Caco-2 (cell line): ENCODE measurements at regions not wholly inside any gene's neighbourhood (a gene's known extent, or its start where the extent isn't known, plus 50 kb on each side); places are given as distances from the start of the nearest gene placed in this dataset.

ENCODE experiments used
- BruUV-seq: library from RNA; stranded (reverse); fragments of 400-500 nt; replicated peaks from 2 replicates; lab custom pipeline; 2021; lab: Mats Ljungman, UMichigan
- CTCF ChIA-PET: fragments of 300-600 bp; sonication (Branson Sonifier 250); formaldehyde crosslinking; loops from one replicate; lab custom pipeline; 2022; ENCODE audit warnings: antibody characterized with exemption; lab: Charles Lee
- POLR2A ChIA-PET: fragments of 300-600 bp; sonication (Branson Sonifier 250); formaldehyde crosslinking; loops from one replicate; lab custom pipeline; 2022; ENCODE audit warnings: antibody characterized with exemption; lab: Charles Lee
- DNase-seq, 2 experiments: peaks; one replicate each; pipeline versions ENCODE4 v3.0.0 to v3.0.0-alpha.2; 2020 to 2022
- H3K27me3 ChIP-seq: replicated peaks from 2 replicates; pipeline ENCODE4 v1.6.0; 2011; ENCODE audit warnings: low read length; ENCODE audit not compliant: control insufficient read depth, insufficient read depth
- H3K36me3 ChIP-seq: 2 replicates; pipeline ENCODE4 v1.5.1; 2011; ENCODE audit warnings: low read length; ENCODE audit not compliant: control insufficient read depth, insufficient read depth
- H3K4me1 ChIP-seq: fragments of 250-450 bp; sonication (Bioruptor Pico); 2 replicates; pipeline ENCODE4 v1.5.1; 2020; ENCODE audit warnings: mild to moderate bottlenecking
- H3K4me3 ChIP-seq: 2 replicates; pipeline ENCODE4 v1.5.1; 2011; ENCODE audit warnings: low read depth, mild to moderate bottlenecking, control low read depth, low read length
- H3K9me3 ChIP-seq: fragments of 250-450 bp; sonication (Bioruptor Pico); 2 replicates; pipeline ENCODE4 v1.5.1; 2020; ENCODE audit warnings: mild to moderate bottlenecking, moderate library complexity
- H3K27ac Mint-ChIP-seq: one replicate; pipeline ENCODE4 v1.8.0; 2022; ENCODE audit warnings: mixed read lengths; ENCODE audit not compliant: unreplicated experiment
- H3K27me3 Mint-ChIP-seq: one replicate; pipeline ENCODE4 v1.8.0; 2022; ENCODE audit warnings: mixed read lengths; ENCODE audit not compliant: insufficient read depth, unreplicated experiment
- H3K36me3 Mint-ChIP-seq: one replicate; pipeline ENCODE4 v1.8.0; 2022; ENCODE audit warnings: mild to moderate bottlenecking, mixed read lengths; ENCODE audit not compliant: insufficient read depth, unreplicated experiment
- H3K4me1 Mint-ChIP-seq: one replicate; pipeline ENCODE4 v1.8.0; 2022; ENCODE audit warnings: low read depth, mixed read lengths; ENCODE audit not compliant: unreplicated experiment
- H3K4me3 Mint-ChIP-seq: one replicate; pipeline ENCODE4 v1.8.0; 2022; ENCODE audit warnings: mild to moderate bottlenecking, moderate library complexity, mixed read lengths; ENCODE audit not compliant: unreplicated experiment
- H3K9me3 Mint-ChIP-seq: one replicate; pipeline ENCODE4 v1.8.0; 2022; ENCODE audit warnings: mixed read lengths; ENCODE audit not compliant: unreplicated experiment
- intact Hi-C: fragments of 100-400 bp; cut with micrococcal nuclease; formaldehyde crosslinking; loops from one replicate; pipeline ENCODE4 v1.10.0; 2022; ENCODE audit not compliant: unreplicated experiment
- TF ChIP-seq, protein P1 (sequence below), 2 experiments: fragments of 200-600 bp in 1 of 2; IDR thresholded peaks; 1 replicate in 1 of 2; 2 replicates in 1 of 2; pipeline versions ENCODE4 v1.5.1 to v1.8.0; 2011 to 2022; ENCODE audit warnings: antibody characterized with exemption in 1 of 2, control low read depth in 1 of 2, inconsistent platforms in 1 of 2, low read depth in 1 of 2, low read length in 1 of 2, mild to moderate bottlenecking in 1 of 2, moderate library complexity in 1 of 2; ENCODE audit not compliant: insufficient read depth in 1 of 2, severe bottlenecking in 1 of 2, unreplicated experiment in 1 of 2

DNA sequence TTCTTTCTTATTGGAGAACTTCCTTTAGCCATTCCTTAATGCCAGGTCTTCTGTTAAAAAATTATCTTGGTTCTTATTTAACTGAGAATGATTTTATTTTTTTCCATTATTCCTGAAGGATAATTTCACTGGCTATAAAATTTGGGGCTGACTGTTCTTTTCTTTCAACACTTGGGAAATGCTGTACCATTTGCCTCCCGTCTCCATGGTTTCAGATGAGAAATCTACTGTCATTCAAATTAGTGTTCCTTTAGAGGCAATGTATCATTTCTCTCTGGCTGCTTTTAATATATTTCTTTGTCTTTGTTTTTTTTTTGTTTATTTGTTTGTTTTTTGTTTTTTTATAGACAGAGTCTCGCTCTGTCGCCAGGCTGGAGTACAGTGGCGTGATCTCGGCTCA, 51.8 kb upstream of the SMTN start:
- Mint-ChIP-seq H3K27ac (no peak overlapping the region), H3K9me3 (no peaks in the 10 kb centered on the region), H3K36me3 (no peaks in the 10 kb centered on the region), H3K4me1 (no peaks in the 10 kb centered on the region), H3K27me3 (no peaks in the 10 kb centered on the region), H3K4me3 (no peak overlapping the region)
- TF ChIP-seq, protein P1, sequence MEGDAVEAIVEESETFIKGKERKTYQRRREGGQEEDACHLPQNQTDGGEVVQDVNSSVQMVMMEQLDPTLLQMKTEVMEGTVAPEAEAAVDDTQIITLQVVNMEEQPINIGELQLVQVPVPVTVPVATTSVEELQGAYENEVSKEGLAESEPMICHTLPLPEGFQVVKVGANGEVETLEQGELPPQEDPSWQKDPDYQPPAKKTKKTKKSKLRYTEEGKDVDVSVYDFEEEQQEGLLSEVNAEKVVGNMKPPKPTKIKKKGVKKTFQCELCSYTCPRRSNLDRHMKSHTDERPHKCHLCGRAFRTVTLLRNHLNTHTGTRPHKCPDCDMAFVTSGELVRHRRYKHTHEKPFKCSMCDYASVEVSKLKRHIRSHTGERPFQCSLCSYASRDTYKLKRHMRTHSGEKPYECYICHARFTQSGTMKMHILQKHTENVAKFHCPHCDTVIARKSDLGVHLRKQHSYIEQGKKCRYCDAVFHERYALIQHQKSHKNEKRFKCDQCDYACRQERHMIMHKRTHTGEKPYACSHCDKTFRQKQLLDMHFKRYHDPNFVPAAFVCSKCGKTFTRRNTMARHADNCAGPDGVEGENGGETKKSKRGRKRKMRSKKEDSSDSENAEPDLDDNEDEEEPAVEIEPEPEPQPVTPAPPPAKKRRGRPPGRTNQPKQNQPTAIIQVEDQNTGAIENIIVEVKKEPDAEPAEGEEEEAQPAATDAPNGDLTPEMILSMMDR (IDR thresholded peaks at IDR 0.05; ENCODE audit: insufficient read depth in 1 of 2, low read depth in 1 of 2, low read length in 1 of 2, severe bottlenecking in 1 of 2, unreplicated experiment in 1 of 2): no peak
- intact Hi-C loops: no loop called here
- no TSS peak for BruUV-seq
- Histone ChIP-seq H3K4me1 (no peaks in the 10 kb centered on the region), H3K27me3 (no peaks in the 10 kb centered on the region), H3K36me3 (no peaks in the 10 kb centered on the region), H3K4me3 (no peak overlapping the region), H3K9me3 (no peaks in the 10 kb centered on the region)
- DNase-seq: no peak
- CTCF ChIA-PET: no interaction called here
- POLR2A ChIA-PET: interaction anchor here (0.7 kb wide), 1 partner anchor 62 kb away, joined by 10 read pairs; no protein-coding TSS in a partner anchor
